Immature natural killer cell (primary cell): ENCODE measurements at regions not wholly inside any gene's neighbourhood (a gene's known extent, or its start where the extent isn't known, plus 50 kb on each side); places are given as distances from the start of the nearest gene placed in this dataset.

Experiments used
- DNase-seq, 3 donors: peaks; one replicate each; pipeline ENCODE4 v3.0.0; 2022; ENCODE audit warnings: mixed read lengths in 1 of 3
- H3K27ac Mint-ChIP-seq, 6 donors: one replicate each; pipeline ENCODE4 v1.8.0; 2020; ENCODE audit warnings: mixed read lengths in 6 of 6, mild to moderate bottlenecking in 5 of 6, inconsistent platforms in 4 of 6, moderate library complexity in 3 of 6
- H3K27me3 Mint-ChIP-seq, 3 donors: one replicate each; pipeline ENCODE4 v1.8.0; 2020 to 2021; ENCODE audit warnings: low read depth in 3 of 3, mild to moderate bottlenecking in 3 of 3, mixed read lengths in 3 of 3, moderate library complexity in 3 of 3, inconsistent platforms in 1 of 3
- H3K36me3 Mint-ChIP-seq, 3 donors: one replicate each; pipeline ENCODE4 v1.8.0; 2020; ENCODE audit warnings: mixed read lengths in 3 of 3, inconsistent platforms in 2 of 3, mild to moderate bottlenecking in 2 of 3
- H3K4me1 Mint-ChIP-seq, 2 donors: one replicate each; pipeline ENCODE4 v1.8.0; 2020; ENCODE audit warnings: inconsistent platforms in 2 of 2, mild to moderate bottlenecking in 2 of 2, mixed read lengths in 2 of 2, moderate library complexity in 1 of 2
- H3K4me3 Mint-ChIP-seq, 5 donors: one replicate each; pipeline ENCODE4 v1.8.0; 2020; ENCODE audit warnings: mild to moderate bottlenecking in 5 of 5, mixed read lengths in 5 of 5, inconsistent platforms in 3 of 5, moderate library complexity in 3 of 5
- H3K9me3 Mint-ChIP-seq, 6 donors: one replicate each; pipeline ENCODE4 v1.8.0; 2020; ENCODE audit warnings: mild to moderate bottlenecking in 6 of 6, mixed read lengths in 6 of 6, inconsistent platforms in 4 of 6, moderate library complexity in 3 of 6

- DNase-seq = no peak
- H3K4me1 Mint-ChIP-seq = no peaks in the 10 kb centered on the region
- H3K27ac Mint-ChIP-seq = no peak overlapping the region
- no peaks in the 10 kb centered on the region for H3K36me3 Mint-ChIP-seq
- H3K4me3 Mint-ChIP-seq = no peak overlapping the region
- H3K9me3 Mint-ChIP-seq = no peaks in the 10 kb centered on the region
- peaks cover 0 to 5% (median 2%) of the 10 kb centered on the region in 3 donors for H3K27me3 Mint-ChIP-seq
These were observed 50.2 kb upstream of the ELOVL5 start for GRCh38 chr6:53399027-53399344.

DNA sequence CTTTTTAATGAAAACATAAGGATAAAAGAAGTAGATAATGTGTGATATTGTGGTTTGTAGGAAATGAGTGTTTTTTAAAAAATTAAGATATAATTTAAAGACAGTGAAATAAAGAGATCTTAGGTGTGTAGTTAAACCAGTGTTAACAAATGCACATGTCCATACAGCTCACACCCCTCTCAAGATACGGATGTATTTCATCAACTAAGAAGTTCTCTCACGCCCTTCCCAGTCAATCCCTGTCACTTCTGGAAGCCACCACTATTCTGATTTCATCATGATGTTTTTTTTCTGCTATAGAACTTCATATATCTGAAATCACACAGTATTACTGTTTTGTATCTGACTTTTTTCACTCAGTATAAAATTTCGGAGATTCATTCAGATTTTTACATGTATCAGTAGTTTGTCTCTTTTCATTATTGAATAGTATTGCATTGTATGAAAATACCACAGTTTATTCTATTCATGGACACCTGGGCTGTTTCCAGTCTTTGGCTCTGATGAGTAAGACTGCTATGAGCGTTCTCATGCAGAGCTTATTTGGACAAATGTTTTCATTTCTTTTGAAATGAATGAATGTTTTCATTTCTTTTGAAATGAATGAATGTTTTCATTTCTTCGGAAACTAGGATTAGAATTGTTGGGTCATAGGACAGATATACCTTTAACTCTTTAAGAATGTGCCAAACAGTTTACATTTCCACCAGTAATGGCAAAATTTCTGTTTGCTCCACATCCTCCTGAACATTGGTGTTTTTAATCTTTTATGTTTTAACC, 49.7 kb upstream of the ELOVL5 start:
- H3K36me3 Mint-ChIP-seq = no peaks in the 10 kb centered on the region
- DNase-seq = no peak
- no peak overlapping the region for H3K27ac Mint-ChIP-seq
- no peak overlapping the region for H3K4me3 Mint-ChIP-seq
- H3K27me3 Mint-ChIP-seq = peaks cover 0 to 5% (median 2%) of the 10 kb centered on the region in 3 donors
- H3K9me3 Mint-ChIP-seq = no peaks in the 10 kb centered on the region
- no peaks in the 10 kb centered on the region for H3K4me1 Mint-ChIP-seq
